GM18505 (cell line): ENCODE measurements at regions not wholly inside any gene's neighbourhood (a gene's known extent, or its start where the extent isn't known, plus 50 kb on each side); places are given as distances from the start of the nearest gene placed in this dataset.
"Not testable (repeated sequence)": the region's sequence is repeated elsewhere in the genome, so short reads cannot be mapped to it uniquely, and the experiment has no call there.

ENCODE experiments used
- ATAC-seq: cut with Tn5 transposase; IDR thresholded peaks from one replicate; pipeline ENCODE4 v1.9.1; 2021; ENCODE audit not compliant: unreplicated experiment
- POLR2A ChIP-seq: IDR thresholded peaks from 4 replicates; pipeline ENCODE4 v1.6.1; 2011; ENCODE audit warnings: borderline replicate concordance; ENCODE audit not compliant: insufficient read depth, insufficient read length; ENCODE audit errors: extremely low read depth

GRCh38 chr1:31485166-31485565 is 72.2 kb downstream of the SERINC2 start:
- no peak for TF ChIP-seq POLR2A

GRCh38 chr1:31487143-31487542 is 74.1 kb downstream of the SERINC2 start:
- TF ChIP-seq POLR2A = no peak
- ATAC-seq = no peak

More at GRCh38 chr1:31485166-31485565, 72.2 kb downstream of the SERINC2 start:
- ATAC-seq = no peak

- ATAC-seq = no peak
- TF ChIP-seq POLR2A = no peak
These were observed 74.8 kb downstream of the SERINC2 start for GRCh38 chr1:31487721-31488293.

- TF ChIP-seq POLR2A = no peak
- no peak for ATAC-seq
These were observed 75.5 kb downstream of the SERINC2 start for GRCh38 chr1:31488528-31488927.

- ATAC-seq = not testable (repeated sequence)
These were observed 76.6 kb downstream of the SERINC2 start for GRCh38 chr1:31489575-31489974.

- not testable (repeated sequence) for ATAC-seq
These were observed 77.6 kb downstream of the SERINC2 start for GRCh38 chr1:31490596-31490995.

- not testable (repeated sequence) for ATAC-seq
These were observed 81.0 kb upstream of the TINAGL1 start for GRCh38 chr1:31495351-31495750.

GRCh38 chr1:31495770-31496169 is 80.5 kb upstream of the TINAGL1 start:
- not testable (repeated sequence) for ATAC-seq

GRCh38 chr1:31497601-31498000 is 78.7 kb upstream of the TINAGL1 start:
- ATAC-seq = no peak
- no peak for TF ChIP-seq POLR2A

- no peak for ATAC-seq
- TF ChIP-seq POLR2A = no peak
These were observed 77.8 kb upstream of the TINAGL1 start for GRCh38 chr1:31498376-31499040.

- no peak for TF ChIP-seq POLR2A
- no peak for ATAC-seq
These were observed 74.8 kb upstream of the TINAGL1 start for GRCh38 chr1:31501505-31501904.

- no peak for TF ChIP-seq POLR2A
- ATAC-seq = no peak
These were observed 74.1 kb upstream of the TINAGL1 start for GRCh38 chr1:31502253-31502652.

GRCh38 chr1:31502926-31503511 is 73.3 kb upstream of the TINAGL1 start:
- TF ChIP-seq POLR2A = no peak
- ATAC-seq = no peak

- no peak for TF ChIP-seq POLR2A
- no peak for ATAC-seq
These were observed 72.7 kb upstream of the TINAGL1 start for GRCh38 chr1:31503570-31503969.

GRCh38 chr1:31504001-31504400 is 72.3 kb upstream of the TINAGL1 start:
- TF ChIP-seq POLR2A = no peak
- ATAC-seq = no peak

- ATAC-seq = peak; percentile 66
- no peak for TF ChIP-seq POLR2A
These were observed 70.3 kb upstream of the TINAGL1 start for GRCh38 chr1:31505911-31506497.
